Pons (tissue), 1 donor: ENCODE measurements at regions not wholly inside any gene's neighbourhood (a gene's known extent, or its start where the extent isn't known, plus 50 kb on each side); places are given as distances from the start of the nearest gene placed in this dataset.
"Not testable (repeated sequence)": the region's sequence is repeated elsewhere in the genome, so short reads cannot be mapped to it uniquely, and the experiment has no call there.

Source experiments
- DNase-seq: peaks from one replicate; pipeline ENCODE4 v3.0.0-alpha.2; 2016; ENCODE audit warnings: low spot score

GRCh38 chr4:174009686-174010451 is 273.6 kb downstream of the FBXO8 start:
- no peak for DNase-seq

GRCh38 chr4:174005422-174005821 is 278.0 kb downstream of the FBXO8 start:
- DNase-seq = no peak

- no peak for DNase-seq
These were observed 284.9 kb downstream of the FBXO8 start for GRCh38 chr4:173998471-173999144.

GRCh38 chr4:173995779-173996178 is 287.7 kb downstream of the FBXO8 start:
- not testable (repeated sequence) for DNase-seq

- no peak for DNase-seq
These were observed 291.7 kb downstream of the FBXO8 start for GRCh38 chr4:173991814-173992213.

- DNase-seq = no peak
These were observed 292.2 kb downstream of the FBXO8 start for GRCh38 chr4:173991316-173991715.

- DNase-seq = no peak
These were observed 292.6 kb downstream of the FBXO8 start for GRCh38 chr4:173990869-173991210.

GRCh38 chr4:173990126-173990868 is 293.2 kb downstream of the FBXO8 start:
- DNase-seq = peak; percentile 34

- not testable (repeated sequence) for DNase-seq
These were observed 319.9 kb downstream of the FBXO8 start for GRCh38 chr4:173963523-173963922.

GRCh38 chr4:173960398-173960797 is 323.1 kb downstream of the FBXO8 start:
- no peak for DNase-seq

GRCh38 chr4:173958445-173958844 is 325.0 kb downstream of the FBXO8 start:
- no peak for DNase-seq

GRCh38 chr4:173943547-173943946 is 339.9 kb downstream of the FBXO8 start:
- no peak for DNase-seq

GRCh38 chr4:173940146-173940545 is 343.3 kb downstream of the FBXO8 start:
- no peak for DNase-seq

- DNase-seq = no peak
These were observed 345.7 kb downstream of the FBXO8 start for GRCh38 chr4:173937631-173938270.

GRCh38 chr4:173936861-173937260 is 346.6 kb downstream of the FBXO8 start:
- DNase-seq = no peak

- DNase-seq = no peak
These were observed 347.7 kb downstream of the FBXO8 start for GRCh38 chr4:173935622-173936405.

GRCh38 chr4:173934933-173935620 is 348.4 kb downstream of the FBXO8 start:
- DNase-seq = no peak

- DNase-seq = no peak
These were observed 349.3 kb downstream of the FBXO8 start for GRCh38 chr4:173934201-173934600.

- no peak for DNase-seq
These were observed 350.8 kb downstream of the FBXO8 start for GRCh38 chr4:173932701-173933100.

- no peak for DNase-seq
These were observed 353.0 kb downstream of the FBXO8 start for GRCh38 chr4:173930329-173930967.

- DNase-seq = no peak
These were observed 353.5 kb downstream of the FBXO8 start for GRCh38 chr4:173929921-173930320.
